Adipocyte (in vitro differentiated cells): ENCODE measurements at regions not wholly inside any gene's neighbourhood (a gene's known extent, or its start where the extent isn't known, plus 50 kb on each side); places are given as distances from the start of the nearest gene placed in this dataset.

Experiments
- DNase-seq: peaks from one replicate; pipeline ENCODE4 v3.0.0-alpha.2; 2015; ENCODE audit warnings: low read depth
- H3K27me3 ChIP-seq: replicated peaks from 2 replicates; pipeline ENCODE4 v1.7.0; 2013; ENCODE audit warnings: mild to moderate bottlenecking, low read length, moderate library complexity; ENCODE audit not compliant: control insufficient read depth, insufficient read depth
- H3K36me3 ChIP-seq: 2 replicates; pipeline ENCODE4 v1.7.0; 2013; ENCODE audit warnings: low read length, mild to moderate bottlenecking, moderate library complexity; ENCODE audit not compliant: control insufficient read depth, insufficient read depth, severe bottlenecking
- H3K4me1 ChIP-seq: 2 replicates; pipeline ENCODE4 v1.7.0; 2013; ENCODE audit warnings: mild to moderate bottlenecking, low read length, moderate library complexity; ENCODE audit not compliant: control insufficient read depth, insufficient read depth
- H3K4me3 ChIP-seq: 2 replicates; pipeline ENCODE4 v1.7.0; 2013; ENCODE audit warnings: mild to moderate bottlenecking, low read length, moderate library complexity
- H3K9ac ChIP-seq: 2 replicates; pipeline ENCODE4 v1.7.0; 2013; ENCODE audit warnings: mild to moderate bottlenecking, low read length, moderate library complexity
- H3K9me3 ChIP-seq: 2 replicates; pipeline ENCODE4 v1.7.0; 2013; ENCODE audit warnings: mild to moderate bottlenecking, low read length, moderate library complexity; ENCODE audit not compliant: control insufficient read depth

- no peak for DNase-seq
- Histone ChIP-seq H3K4me3 (no peak overlapping the region), H3K9ac (no peak overlapping the region)
Observed at GRCh38 chr5:67827541-67827940, 388.0 kb upstream of the PIK3R1 start.

GRCh38 chr5:67824852-67825251, 390.7 kb upstream of the PIK3R1 start:
- no peaks in the 10 kb centered on the region for H3K9me3 ChIP-seq
- no peaks in the 10 kb centered on the region for H3K36me3 ChIP-seq
- H3K27me3 ChIP-seq: no peaks in the 10 kb centered on the region
- H3K4me3 ChIP-seq: no peak overlapping the region
- H3K9ac ChIP-seq: no peak overlapping the region
- no peak for DNase-seq
- no peaks in the 10 kb centered on the region for H3K4me1 ChIP-seq

More at GRCh38 chr5:67827541-67827940, 388.0 kb upstream of the PIK3R1 start:
- H3K4me1 ChIP-seq: no peaks in the 10 kb centered on the region
- H3K9me3 ChIP-seq: no peaks in the 10 kb centered on the region
- no peaks in the 10 kb centered on the region for H3K27me3 ChIP-seq
- H3K36me3 ChIP-seq: no peaks in the 10 kb centered on the region

- Histone ChIP-seq H3K9ac (no peak overlapping the region), H3K4me1 (peaks cover 27% of the 10 kb centered on the region), H3K27me3 (no peaks in the 10 kb centered on the region), H3K36me3 (no peaks in the 10 kb centered on the region), H3K9me3 (no peaks in the 10 kb centered on the region), H3K4me3 (no peak overlapping the region)
- DNase-seq: no peak
Observed at GRCh38 chr5:67817652-67818051, 397.9 kb upstream of the PIK3R1 start.

- no peak for DNase-seq
- Histone ChIP-seq H3K4me1 (peaks cover 27% of the 10 kb centered on the region), H3K4me3 (no peak overlapping the region), H3K9me3 (no peaks in the 10 kb centered on the region), H3K36me3 (no peaks in the 10 kb centered on the region), H3K9ac (no peak overlapping the region), H3K27me3 (no peaks in the 10 kb centered on the region)
Observed at GRCh38 chr5:67816456-67816855, 399.1 kb upstream of the PIK3R1 start.

- Histone ChIP-seq H3K27me3 (no peaks in the 10 kb centered on the region), H3K9me3 (no peaks in the 10 kb centered on the region), H3K4me3 (no peak overlapping the region), H3K36me3 (no peaks in the 10 kb centered on the region), H3K9ac (no peak overlapping the region), H3K4me1 (peaks cover 27% of the 10 kb centered on the region)
- DNase-seq: peak; percentile 20
Observed at GRCh38 chr5:67815455-67816391, 399.8 kb upstream of the PIK3R1 start.

- H3K9ac ChIP-seq: no peak overlapping the region
- H3K36me3 ChIP-seq: no peaks in the 10 kb centered on the region
- no peak for DNase-seq
- H3K4me3 ChIP-seq: no peak overlapping the region
- H3K9me3 ChIP-seq: no peaks in the 10 kb centered on the region
- H3K4me1 ChIP-seq: peaks cover 27% of the 10 kb centered on the region
- H3K27me3 ChIP-seq: no peaks in the 10 kb centered on the region
Observed at GRCh38 chr5:67814569-67815311, 400.8 kb upstream of the PIK3R1 start.

GRCh38 chr5:67813877-67814539, 401.5 kb upstream of the PIK3R1 start:
- Histone ChIP-seq H3K9me3 (no peaks in the 10 kb centered on the region), H3K36me3 (no peaks in the 10 kb centered on the region), H3K4me1 (peaks cover 27% of the 10 kb centered on the region), H3K9ac (no peak overlapping the region), H3K4me3 (no peak overlapping the region), H3K27me3 (no peaks in the 10 kb centered on the region)
- no peak for DNase-seq

GRCh38 chr5:67809589-67809988, 406.0 kb upstream of the PIK3R1 start:
- H3K9ac ChIP-seq: no peak overlapping the region
- H3K4me1 ChIP-seq: peaks cover 9% of the 10 kb centered on the region
- no peaks in the 10 kb centered on the region for H3K36me3 ChIP-seq
- H3K27me3 ChIP-seq: no peaks in the 10 kb centered on the region
- H3K9me3 ChIP-seq: no peaks in the 10 kb centered on the region
- no peak for DNase-seq
- H3K4me3 ChIP-seq: no peak overlapping the region

- Histone ChIP-seq H3K9me3 (no peaks in the 10 kb centered on the region), H3K36me3 (no peaks in the 10 kb centered on the region), H3K4me3 (no peak overlapping the region), H3K9ac (no peak overlapping the region), H3K27me3 (no peaks in the 10 kb centered on the region), H3K4me1 (no peaks in the 10 kb centered on the region)
- DNase-seq: no peak
Observed at GRCh38 chr5:67808340-67808739, 407.2 kb upstream of the PIK3R1 start.

- Histone ChIP-seq H3K27me3 (no peaks in the 10 kb centered on the region), H3K9me3 (no peaks in the 10 kb centered on the region), H3K9ac (no peak overlapping the region), H3K4me3 (no peak overlapping the region), H3K36me3 (no peaks in the 10 kb centered on the region), H3K4me1 (no peaks in the 10 kb centered on the region)
- no peak for DNase-seq
Observed at GRCh38 chr5:67807439-67807888, 408.1 kb upstream of the PIK3R1 start.
